Parathyroid adenoma (tissue), 2 donors: ENCODE measurements at regions not wholly inside any gene's neighbourhood (a gene's known extent, or its start where the extent isn't known, plus 50 kb on each side); places are given as distances from the start of the nearest gene placed in this dataset.
"Not testable (repeated sequence)": the region's sequence is repeated elsewhere in the genome, so short reads cannot be mapped to it uniquely, and the experiment has no call there.

ENCODE experiments used
- H2AFZ ChIP-seq: fragments of 300-600 bp; sonication (generic); one replicate; pipeline ENCODE4 v1.7.0; 2017; ENCODE audit warnings: antibody characterized with exemption, mild to moderate bottlenecking
- H3K27ac ChIP-seq: fragments of 300-600 bp; sonication (generic); one replicate; pipeline ENCODE4 v1.7.0; 2017
- H3K27me3 ChIP-seq: fragments of 300-600 bp; sonication (generic); one replicate; pipeline ENCODE4 v1.7.0; 2017; ENCODE audit warnings: low read length; ENCODE audit not compliant: control insufficient read depth, insufficient read depth
- H3K36me3 ChIP-seq: fragments of 300-600 bp; sonication (generic); one replicate; pipeline ENCODE4 v1.7.0; 2017; ENCODE audit warnings: low read length; ENCODE audit not compliant: control insufficient read depth, insufficient read depth
- H3K4me1 ChIP-seq: fragments of 300-600 bp; sonication (generic); one replicate; pipeline ENCODE4 v1.7.0; 2017; ENCODE audit warnings: control low read depth
- H3K4me2 ChIP-seq: fragments of 300-600 bp; sonication (generic); one replicate; pipeline ENCODE4 v1.7.0; 2017; ENCODE audit warnings: low read length
- H3K4me3 ChIP-seq: fragments of 300-600 bp; sonication (generic); one replicate; pipeline ENCODE4 v1.7.0; 2017; ENCODE audit warnings: low read depth, low read length
- H3K79me2 ChIP-seq: fragments of 300-600 bp; sonication (generic); one replicate; pipeline ENCODE4 v1.7.0; 2017; ENCODE audit warnings: control low read depth
- H3K9ac ChIP-seq: fragments of 300-600 bp; sonication (generic); one replicate; pipeline ENCODE4 v1.7.0; 2017; ENCODE audit warnings: mild to moderate bottlenecking
- H3K9me3 ChIP-seq: fragments of 300-600 bp; sonication (generic); one replicate; pipeline ENCODE4 v1.7.0; 2017; ENCODE audit warnings: low read length; ENCODE audit not compliant: control insufficient read depth
- TF ChIP-seq, protein P1 (sequence below): fragments of 300-600 bp; sonication (generic); IDR thresholded peaks from one replicate; pipeline ENCODE4 v1.7.0; 2017; ENCODE audit warnings: antibody characterized with exemption, mild to moderate bottlenecking
- donor health status: primary hyperparathyroidism.

GRCh38 chr19:28301463-28301862 lies 911.5 kb downstream of the UQCRFS1 start:
- no peaks in the 10 kb centered on the region for H3K27me3 ChIP-seq
- H3K4me2 ChIP-seq: no peak overlapping the region
- H3K4me1 ChIP-seq: no peaks in the 10 kb centered on the region
- H3K9ac ChIP-seq: no peak overlapping the region
- no peaks in the 10 kb centered on the region for H3K79me2 ChIP-seq
- no peak overlapping the region for H3K27ac ChIP-seq
- no peak overlapping the region for H2AFZ ChIP-seq
- H3K4me3 ChIP-seq: no peak overlapping the region
- no peaks in the 10 kb centered on the region for H3K36me3 ChIP-seq
- H3K9me3 ChIP-seq: no peaks in the 10 kb centered on the region
- TF ChIP-seq, protein P1, sequence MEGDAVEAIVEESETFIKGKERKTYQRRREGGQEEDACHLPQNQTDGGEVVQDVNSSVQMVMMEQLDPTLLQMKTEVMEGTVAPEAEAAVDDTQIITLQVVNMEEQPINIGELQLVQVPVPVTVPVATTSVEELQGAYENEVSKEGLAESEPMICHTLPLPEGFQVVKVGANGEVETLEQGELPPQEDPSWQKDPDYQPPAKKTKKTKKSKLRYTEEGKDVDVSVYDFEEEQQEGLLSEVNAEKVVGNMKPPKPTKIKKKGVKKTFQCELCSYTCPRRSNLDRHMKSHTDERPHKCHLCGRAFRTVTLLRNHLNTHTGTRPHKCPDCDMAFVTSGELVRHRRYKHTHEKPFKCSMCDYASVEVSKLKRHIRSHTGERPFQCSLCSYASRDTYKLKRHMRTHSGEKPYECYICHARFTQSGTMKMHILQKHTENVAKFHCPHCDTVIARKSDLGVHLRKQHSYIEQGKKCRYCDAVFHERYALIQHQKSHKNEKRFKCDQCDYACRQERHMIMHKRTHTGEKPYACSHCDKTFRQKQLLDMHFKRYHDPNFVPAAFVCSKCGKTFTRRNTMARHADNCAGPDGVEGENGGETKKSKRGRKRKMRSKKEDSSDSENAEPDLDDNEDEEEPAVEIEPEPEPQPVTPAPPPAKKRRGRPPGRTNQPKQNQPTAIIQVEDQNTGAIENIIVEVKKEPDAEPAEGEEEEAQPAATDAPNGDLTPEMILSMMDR: no peak

- Histone ChIP-seq H3K4me3 (no peak overlapping the region), H3K4me2 (no peak overlapping the region), H3K4me1 (no peaks in the 10 kb centered on the region), H2AFZ (no peak overlapping the region), H3K36me3 (no peaks in the 10 kb centered on the region), H3K9ac (no peak overlapping the region), H3K79me2 (no peaks in the 10 kb centered on the region), H3K27ac (no peak overlapping the region), H3K9me3 (no peaks in the 10 kb centered on the region), H3K27me3 (no peaks in the 10 kb centered on the region)
- TF ChIP-seq, protein P1: no peak
These were observed 913.3 kb downstream of the UQCRFS1 start for GRCh38 chr19:28299649-28300048.

DNA sequence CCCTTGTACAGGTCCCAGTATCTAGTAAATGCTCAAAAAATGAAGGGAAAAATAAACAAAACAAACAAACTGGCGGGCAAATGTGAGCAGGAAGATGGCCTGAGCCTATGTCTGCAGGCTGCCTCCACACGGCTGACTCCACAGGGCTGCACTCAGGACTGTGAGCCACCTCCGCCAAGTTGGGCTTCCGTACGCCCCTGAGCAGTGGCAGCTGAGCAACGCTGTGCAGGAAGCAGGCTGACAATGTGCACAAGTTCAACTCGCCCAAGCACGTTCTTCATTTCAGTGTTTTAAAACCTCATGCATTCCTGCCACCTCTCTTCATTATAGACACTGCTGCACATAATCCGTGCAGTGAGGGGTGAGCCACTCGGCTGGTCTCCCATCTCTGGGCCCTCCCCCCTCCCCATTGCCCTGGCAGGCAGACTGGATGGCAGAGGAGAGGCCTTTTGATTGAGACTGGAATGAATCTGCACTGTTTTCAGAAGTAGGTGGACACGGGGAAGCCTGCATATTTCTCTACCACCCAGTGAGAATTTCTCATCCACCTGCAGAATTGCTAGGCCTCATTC lies 915.3 kb downstream of the UQCRFS1 start:
- Histone ChIP-seq H3K4me1 (no peaks in the 10 kb centered on the region), H2AFZ (no peak overlapping the region), H3K27me3 (no peaks in the 10 kb centered on the region), H3K79me2 (no peaks in the 10 kb centered on the region), H3K27ac (no peak overlapping the region), H3K4me3 (no peak overlapping the region), H3K9ac (no peak overlapping the region), H3K36me3 (no peaks in the 10 kb centered on the region), H3K4me2 (no peak overlapping the region), H3K9me3 (no peaks in the 10 kb centered on the region)
- TF ChIP-seq, protein P1: no peak

DNA sequence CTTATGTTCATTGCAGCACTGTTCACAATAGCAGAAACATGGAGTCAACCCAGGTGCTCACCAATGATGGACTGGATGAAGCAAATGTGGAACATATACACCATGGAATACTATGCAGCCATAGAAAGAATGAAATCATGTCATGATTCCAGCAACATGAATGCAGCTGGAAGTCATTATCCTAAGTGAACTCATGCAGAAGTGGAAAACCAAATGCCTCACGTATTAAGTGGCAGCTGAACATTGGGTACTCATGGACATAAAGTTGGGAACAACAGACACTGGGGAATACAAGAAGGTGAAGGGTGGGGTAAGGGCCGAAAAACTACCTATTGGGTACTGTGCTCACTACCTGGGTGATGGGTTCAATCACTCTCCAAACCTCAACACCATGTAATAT lies 915.9 kb downstream of the UQCRFS1 start:
- TF ChIP-seq, protein P1: no peak
- no peak overlapping the region for H2AFZ ChIP-seq
- no peak overlapping the region for H3K27ac ChIP-seq
- no peak overlapping the region for H3K9ac ChIP-seq
- no peaks in the 10 kb centered on the region for H3K9me3 ChIP-seq
- H3K4me1 ChIP-seq: no peaks in the 10 kb centered on the region
- H3K79me2 ChIP-seq: no peaks in the 10 kb centered on the region
- no peak overlapping the region for H3K4me2 ChIP-seq
- no peaks in the 10 kb centered on the region for H3K27me3 ChIP-seq
- H3K4me3 ChIP-seq: no peak overlapping the region
- H3K36me3 ChIP-seq: no peaks in the 10 kb centered on the region

DNA sequence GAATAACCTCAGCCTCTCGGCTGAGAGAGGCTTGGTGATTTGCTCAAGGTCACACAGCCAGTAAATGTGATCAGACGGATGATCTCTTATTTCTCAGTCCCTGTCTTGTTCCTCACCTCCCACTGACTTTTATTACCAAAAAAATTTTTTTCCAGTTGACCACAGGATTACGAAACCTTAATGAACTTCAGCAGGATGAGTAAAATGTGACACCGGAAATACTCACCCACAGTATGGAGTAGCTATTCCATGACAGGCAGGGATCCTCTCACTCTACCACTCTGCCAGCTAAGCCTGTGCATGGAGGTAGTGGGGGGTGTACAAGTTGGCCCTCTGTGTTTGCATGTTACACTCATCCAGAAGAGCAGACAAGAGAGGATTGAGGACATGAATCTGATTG lies 916.4 kb downstream of the UQCRFS1 start:
- no peak overlapping the region for H3K9ac ChIP-seq
- TF ChIP-seq, protein P1: no peak
- no peaks in the 10 kb centered on the region for H3K9me3 ChIP-seq

DNA sequence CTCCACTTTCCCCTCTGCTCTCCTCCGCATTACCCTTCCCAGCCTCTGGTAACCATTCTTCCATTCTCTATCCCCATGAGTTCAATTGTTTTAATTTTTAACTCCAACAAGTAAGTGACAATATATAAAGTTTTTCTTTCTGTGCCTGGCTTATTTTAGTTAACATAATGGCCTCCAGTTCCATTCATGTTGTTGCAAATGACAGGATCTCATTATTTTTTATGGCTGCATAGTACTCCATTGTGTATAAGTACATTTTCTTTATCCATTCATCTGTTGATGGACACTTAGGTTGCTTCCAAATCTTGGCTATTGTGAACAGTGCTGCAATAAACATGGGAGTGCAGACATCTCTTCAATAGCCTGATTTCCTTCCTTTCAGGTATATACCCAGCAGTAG lies 918.0 kb downstream of the UQCRFS1 start:
- H3K9ac ChIP-seq, H3K36me3 ChIP-seq, H3K79me2 ChIP-seq, H3K9me3 ChIP-seq, H3K4me3 ChIP-seq, H3K27me3 ChIP-seq, H3K4me2 ChIP-seq, H3K27ac ChIP-seq, H2AFZ ChIP-seq, H3K4me1 ChIP-seq: not testable (repeated sequence)

More for the DNA sequence above, 916.4 kb downstream of the UQCRFS1 start:
- H3K79me2 ChIP-seq: no peaks in the 10 kb centered on the region
- H2AFZ ChIP-seq: no peak overlapping the region
- no peak overlapping the region for H3K27ac ChIP-seq
- H3K4me2 ChIP-seq: no peak overlapping the region
- H3K4me1 ChIP-seq: no peaks in the 10 kb centered on the region
- no peaks in the 10 kb centered on the region for H3K27me3 ChIP-seq
- no peak overlapping the region for H3K4me3 ChIP-seq
- H3K36me3 ChIP-seq: no peaks in the 10 kb centered on the region
